ENCODE measurements at regions not wholly inside any gene's neighbourhood (a gene's known extent, or its start where the extent isn't known, plus 50 kb on each side); places are given as distances from the start of the nearest gene placed in this dataset.

DNA sequence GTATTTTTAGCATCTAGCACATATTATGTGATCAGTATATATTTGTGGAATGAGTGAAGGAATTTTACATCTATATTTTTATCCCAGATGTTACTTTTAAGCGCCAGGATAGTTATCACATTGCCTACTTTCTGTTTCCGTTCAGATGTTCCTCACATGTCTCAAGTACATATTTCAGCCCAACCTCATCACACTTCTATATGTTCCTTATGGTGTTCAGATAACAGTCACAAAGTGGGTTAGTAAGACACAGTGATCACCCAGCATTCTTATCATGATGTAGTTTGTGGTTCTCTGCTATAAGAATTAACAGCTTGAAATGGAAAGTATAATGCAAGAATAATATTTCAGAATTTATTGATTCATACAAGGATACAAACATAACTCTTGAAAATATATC lies 170.0 kb upstream of the RASA1 start:
- CTCF ChIA-PET: no interaction called here
- POLR2A ChIA-PET: no interaction called here
- no peaks in the 10 kb centered on the region for H3K9me3 ChIP-seq
- FAIRE-seq: no peak
- no peak for DNase-seq (ENCODE audit: low read depth in 1 of 2, low spot score in 1 of 2)
- 89% methylated on average over 2 of the region's 2 CpGs for WGBS (ENCODE audit: missing lambda C conversion rate)
- no peak overlapping the region for H3K4me3 ChIP-seq
- H3K4me1 ChIP-seq: peaks cover 7% of the 10 kb centered on the region; the same call in 1 of the 3 replicates
- ATAC-seq: no peak
- no peak overlapping the region for H3K4me2 ChIP-seq
- no peak overlapping the region for H3K27ac ChIP-seq
- no peak for TF ChIP-seq GATA3 (IDR thresholded peaks at IDR 0.05; ENCODE audit: borderline replicate concordance)
- TF ChIP-seq HDAC2 (IDR thresholded peaks at IDR 0.05): no peak
- no peak for TF ChIP-seq ZNF302 (CRISPR knock-in tag; IDR thresholded peaks at IDR 0.05)
- no peak for TF ChIP-seq JUNB (IDR thresholded peaks at IDR 0.05)
- TF ChIP-seq CBX8 (IDR thresholded peaks at IDR 0.05): no peak
- no peak for TF ChIP-seq BHLHE40 (IDR thresholded peaks at IDR 0.05; ENCODE audit: low read depth, low read length)
- no peak for TF ChIP-seq EP300 (IDR thresholded peaks at IDR 0.05)
- no peak for TF ChIP-seq HOXA7 (CRISPR knock-in tag; IDR thresholded peaks at IDR 0.05)
- TF ChIP-seq RARB (CRISPR knock-in tag; IDR thresholded peaks at IDR 0.05): no peak
- TF ChIP-seq CHD2 (IDR thresholded peaks at IDR 0.05; ENCODE audit: low read length, partially characterized antibody): no peak
- TF ChIP-seq MAX (IDR thresholded peaks at IDR 0.05): no peak
- no peak for TF ChIP-seq FOXS1 (CRISPR knock-in tag; IDR thresholded peaks at IDR 0.05)
- TF ChIP-seq, protein P1, sequence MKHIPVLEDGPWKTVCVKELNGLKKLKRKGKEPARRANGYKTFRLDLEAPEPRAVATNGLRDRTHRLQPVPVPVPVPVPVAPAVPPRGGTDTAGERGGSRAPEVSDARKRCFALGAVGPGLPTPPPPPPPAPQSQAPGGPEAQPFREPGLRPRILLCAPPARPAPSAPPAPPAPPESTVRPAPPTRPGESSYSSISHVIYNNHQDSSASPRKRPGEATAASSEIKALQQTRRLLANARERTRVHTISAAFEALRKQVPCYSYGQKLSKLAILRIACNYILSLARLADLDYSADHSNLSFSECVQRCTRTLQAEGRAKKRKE (CRISPR knock-in tag; IDR thresholded peaks at IDR 0.05; ENCODE audit: low read depth): no peak
- TF ChIP-seq POLR2A (IDR thresholded peaks at IDR 0.05; ENCODE audit: low read length): no peak
- TF ChIP-seq RFX5 (IDR thresholded peaks at IDR 0.05): no peak
- TF ChIP-seq TFCP2L1 (CRISPR knock-in tag; IDR thresholded peaks at IDR 0.05): no peak
- TF ChIP-seq, protein P2, sequence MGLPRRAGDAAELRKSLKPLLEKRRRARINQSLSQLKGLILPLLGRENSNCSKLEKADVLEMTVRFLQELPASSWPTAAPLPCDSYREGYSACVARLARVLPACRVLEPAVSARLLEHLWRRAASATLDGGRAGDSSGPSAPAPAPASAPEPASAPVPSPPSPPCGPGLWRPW (IDR thresholded peaks at IDR 0.05): no peak
- no peak for TF ChIP-seq SREBF2 (IDR thresholded peaks at IDR 0.05)
- TF ChIP-seq RAD21 (conservative IDR thresholded peaks at IDR 0.05 in 1 of 2, IDR thresholded peaks at IDR 0.05 in 1 of 2): no peak
- TF ChIP-seq KDM1A (IDR thresholded peaks at IDR 0.05; ENCODE audit: low read depth): no peak

- 0% methylated on average over 1 of the region's 1 CpG for WGBS (ENCODE audit: missing lambda C conversion rate)
- no peak overlapping the region for H3K4me3 ChIP-seq
- ChIA-PET CTCF (interaction anchor here (1.0 to 1.1 kb wide), 2 partner anchors 29 to 301 kb away, joined by 3 to 6 read pairs; no protein-coding TSS in a partner anchor), POLR2A (interaction anchor here (1.3 kb wide), 1 partner anchor 168 kb away, joined by 5 read pairs; the partner anchor contains the start of gene RASA1)
- H3K27ac ChIP-seq: no peak overlapping the region
- ATAC-seq (peak in 1 of 2 experiments; percentile 42; a peak in 2 of 6 replicates), DNase-seq (ENCODE audit: low read depth in 1 of 2, low spot score in 1 of 2) (no peak), FAIRE-seq (no peak)
- no peak for TF ChIP-seq HEYL (CRISPR knock-in tag; IDR thresholded peaks at IDR 0.05)
- TF ChIP-seq HDAC2 (IDR thresholded peaks at IDR 0.05): no peak
- TF ChIP-seq ZNF302 (CRISPR knock-in tag; IDR thresholded peaks at IDR 0.05): no peak
- no peak for TF ChIP-seq MAFK (IDR thresholded peaks at IDR 0.05; ENCODE audit: partially characterized antibody)
- TF ChIP-seq E2F6 (IDR thresholded peaks at IDR 0.05; ENCODE audit: borderline replicate concordance, low read depth): no peak
- TF ChIP-seq JUNB (IDR thresholded peaks at IDR 0.05): no peak
- TF ChIP-seq PBX3 (IDR thresholded peaks at IDR 0.05): no peak
- no peak for TF ChIP-seq CBX2 (IDR thresholded peaks at IDR 0.05; ENCODE audit: borderline replicate concordance, low read depth)
- no peak for TF ChIP-seq HOXA7 (CRISPR knock-in tag; IDR thresholded peaks at IDR 0.05)
- TF ChIP-seq TP53 (CRISPR knock-in tag; IDR thresholded peaks at IDR 0.05): no peak
- no peak for TF ChIP-seq KDM5A (IDR thresholded peaks at IDR 0.05)
- no peak for TF ChIP-seq RFX5 (IDR thresholded peaks at IDR 0.05)
- no peak for TF ChIP-seq MAZ (IDR thresholded peaks at IDR 0.05; ENCODE audit: borderline replicate concordance, low read depth, low read length)
- no peak for TF ChIP-seq HOXB13 (CRISPR knock-in tag; IDR thresholded peaks at IDR 0.05; ENCODE audit: low read depth)
- TF ChIP-seq FOSL2 (IDR thresholded peaks at IDR 0.05): no peak
- TF ChIP-seq FOSL2 (CRISPR knock-in tag; IDR thresholded peaks at IDR 0.05): no peak
- TF ChIP-seq RARB (CRISPR knock-in tag; IDR thresholded peaks at IDR 0.05): no peak
- TF ChIP-seq, protein P3, sequence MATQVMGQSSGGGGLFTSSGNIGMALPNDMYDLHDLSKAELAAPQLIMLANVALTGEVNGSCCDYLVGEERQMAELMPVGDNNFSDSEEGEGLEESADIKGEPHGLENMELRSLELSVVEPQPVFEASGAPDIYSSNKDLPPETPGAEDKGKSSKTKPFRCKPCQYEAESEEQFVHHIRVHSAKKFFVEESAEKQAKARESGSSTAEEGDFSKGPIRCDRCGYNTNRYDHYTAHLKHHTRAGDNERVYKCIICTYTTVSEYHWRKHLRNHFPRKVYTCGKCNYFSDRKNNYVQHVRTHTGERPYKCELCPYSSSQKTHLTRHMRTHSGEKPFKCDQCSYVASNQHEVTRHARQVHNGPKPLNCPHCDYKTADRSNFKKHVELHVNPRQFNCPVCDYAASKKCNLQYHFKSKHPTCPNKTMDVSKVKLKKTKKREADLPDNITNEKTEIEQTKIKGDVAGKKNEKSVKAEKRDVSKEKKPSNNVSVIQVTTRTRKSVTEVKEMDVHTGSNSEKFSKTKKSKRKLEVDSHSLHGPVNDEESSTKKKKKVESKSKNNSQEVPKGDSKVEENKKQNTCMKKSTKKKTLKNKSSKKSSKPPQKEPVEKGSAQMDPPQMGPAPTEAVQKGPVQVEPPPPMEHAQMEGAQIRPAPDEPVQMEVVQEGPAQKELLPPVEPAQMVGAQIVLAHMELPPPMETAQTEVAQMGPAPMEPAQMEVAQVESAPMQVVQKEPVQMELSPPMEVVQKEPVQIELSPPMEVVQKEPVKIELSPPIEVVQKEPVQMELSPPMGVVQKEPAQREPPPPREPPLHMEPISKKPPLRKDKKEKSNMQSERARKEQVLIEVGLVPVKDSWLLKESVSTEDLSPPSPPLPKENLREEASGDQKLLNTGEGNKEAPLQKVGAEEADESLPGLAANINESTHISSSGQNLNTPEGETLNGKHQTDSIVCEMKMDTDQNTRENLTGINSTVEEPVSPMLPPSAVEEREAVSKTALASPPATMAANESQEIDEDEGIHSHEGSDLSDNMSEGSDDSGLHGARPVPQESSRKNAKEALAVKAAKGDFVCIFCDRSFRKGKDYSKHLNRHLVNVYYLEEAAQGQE (IDR thresholded peaks at IDR 0.05): no peak
- TF ChIP-seq FOXS1 (CRISPR knock-in tag; IDR thresholded peaks at IDR 0.05): no peak
- TF ChIP-seq FOSB (CRISPR knock-in tag; IDR thresholded peaks at IDR 0.05): no peak
- no peak for TF ChIP-seq BHLHE40 (IDR thresholded peaks at IDR 0.05; ENCODE audit: low read depth, low read length)
- H3K9me3 ChIP-seq: no peaks in the 10 kb centered on the region
- H3K4me1 ChIP-seq: peaks cover 7% of the 10 kb centered on the region; the same call in 1 of the 3 replicates
- peak overlapping the region; percentile 28; the same call in 2 of the 3 replicates for H3K4me2 ChIP-seq
Measured at GRCh38 chr5:87099291-87099839, 168.3 kb upstream of the RASA1 start.
